NCI-H524 treated with DMSO at 0.1 percent for 48 hours (cell line): ENCODE measurements at regions not wholly inside any gene's neighbourhood (a gene's known extent, or its start where the extent isn't known, plus 50 kb on each side); places are given as distances from the start of the nearest gene placed in this dataset.
"Not testable (repeated sequence)": the region's sequence is repeated elsewhere in the genome, so short reads cannot be mapped to it uniquely, and the experiment has no call there.

Source experiments
- DNase-seq: peaks from one replicate; lab custom pipeline; 2025; lab: John Stamatoyannopoulos, UW

- DNase-seq, result no peak
Measured at GRCh38 chr15:63434576-63435186, 53.0 kb upstream of the CA12 start.

GRCh38 chr15:63435204-63435820 is 53.7 kb upstream of the CA12 start:
- DNase-seq, result no peak

GRCh38 chr15:63436341-63436740 is 54.7 kb upstream of the CA12 start:
- DNase-seq, result no peak

DNA sequence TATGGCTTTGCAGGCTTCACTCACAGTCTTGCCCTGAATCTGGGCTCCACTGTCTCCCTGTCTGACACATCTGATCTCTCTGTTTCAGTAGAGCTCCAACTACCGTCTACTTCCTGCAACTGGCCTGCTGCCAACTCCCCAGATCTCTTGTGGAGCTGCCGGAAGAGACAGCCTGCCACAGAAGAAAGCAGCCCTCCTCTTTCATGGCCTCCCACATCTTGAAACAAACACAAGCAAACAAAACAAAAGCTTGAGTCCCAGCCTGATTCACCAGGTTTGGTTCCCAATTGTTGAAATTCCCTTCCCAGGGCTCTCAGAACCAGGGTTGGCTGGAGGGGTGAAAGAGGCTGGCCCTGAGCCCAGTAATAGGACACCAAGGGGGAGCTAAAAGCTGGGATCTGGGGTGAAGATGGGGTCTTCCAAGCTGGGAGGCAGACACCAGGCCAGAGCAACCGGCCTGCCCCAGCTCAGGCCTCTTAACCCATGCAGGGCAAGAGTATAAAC is 55.3 kb upstream of the CA12 start:
- DNase-seq, result peak; percentile 3

DNA sequence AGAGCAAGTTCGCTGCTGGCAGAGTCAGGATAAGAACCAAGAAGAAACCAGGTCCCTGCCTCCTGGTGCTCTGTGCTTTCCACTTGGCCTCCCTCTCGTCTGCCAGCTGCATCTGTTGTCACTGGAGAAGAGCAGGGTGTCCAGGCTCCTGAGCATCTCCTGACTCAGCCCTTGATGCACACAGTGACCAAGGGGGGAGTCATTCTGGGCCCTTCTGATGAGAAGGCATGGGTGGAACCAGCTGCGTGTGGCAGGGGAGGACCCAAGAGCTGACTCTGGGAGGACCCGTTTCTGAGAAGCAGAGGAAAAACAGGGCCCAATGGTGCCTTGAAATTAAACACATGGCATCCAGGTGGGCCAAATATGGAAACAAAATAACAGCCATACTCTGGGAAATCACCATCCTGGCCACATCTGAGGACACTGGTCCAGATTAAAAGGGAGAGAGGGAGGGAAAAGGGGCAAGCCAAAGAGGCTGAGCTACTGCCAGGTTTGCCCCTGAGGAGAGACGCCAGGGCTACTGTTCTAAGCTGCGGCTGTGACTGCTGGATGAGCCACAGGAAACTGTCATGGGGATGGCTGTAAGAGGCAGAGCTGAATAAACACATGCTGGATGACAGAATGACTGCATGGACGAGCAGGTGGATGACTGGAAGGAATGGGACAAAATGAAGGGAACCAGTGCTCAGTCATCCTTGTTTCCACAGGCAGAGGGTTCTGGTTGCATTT is 58.1 kb upstream of the CA12 start:
- DNase-seq, result no peak

- no peak for DNase-seq
Measured at GRCh38 chr15:63440265-63440648, 58.6 kb upstream of the CA12 start.

DNA sequence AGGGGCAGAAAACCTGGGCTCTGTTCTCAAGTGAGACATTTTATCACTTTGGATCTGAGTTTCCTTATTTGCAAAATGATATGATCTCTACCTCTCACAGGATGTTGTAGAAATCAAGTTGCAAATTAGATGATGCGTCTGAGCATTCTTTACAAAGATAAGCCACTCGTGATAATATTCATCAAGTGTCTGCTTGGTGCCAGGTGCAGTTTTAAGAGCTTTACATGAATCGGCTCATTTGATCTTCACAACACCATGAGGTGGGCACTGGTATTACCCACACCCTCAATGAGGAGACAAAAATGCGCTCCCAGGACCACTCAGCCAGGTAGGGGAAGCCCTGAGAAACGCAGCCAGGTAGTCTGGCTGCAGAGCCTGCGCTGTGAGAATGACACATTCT is 59.1 kb upstream of the CA12 start:
- DNase-seq, result no peak

DNA sequence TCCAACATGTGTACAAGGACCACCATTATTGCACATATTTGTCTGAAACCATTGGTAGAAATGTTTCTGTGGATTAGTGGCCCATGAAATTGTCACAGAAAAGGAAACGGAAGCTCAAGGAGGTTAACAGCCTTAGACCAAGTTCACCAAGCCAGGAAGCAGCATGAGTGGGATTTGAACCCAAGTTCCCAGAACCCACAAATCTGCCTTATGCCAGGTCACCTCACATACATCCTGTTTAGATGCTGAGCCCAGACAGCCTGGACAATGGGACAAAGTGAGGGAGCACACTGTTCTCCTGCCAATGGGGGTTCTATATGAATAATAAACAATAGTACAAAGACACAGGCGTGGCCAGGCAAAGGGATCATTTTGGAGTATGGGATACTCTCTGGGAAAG is 59.6 kb upstream of the CA12 start:
- no peak for DNase-seq

GRCh38 chr15:63442080-63442479 is 60.4 kb upstream of the CA12 start:
- no peak for DNase-seq

DNA sequence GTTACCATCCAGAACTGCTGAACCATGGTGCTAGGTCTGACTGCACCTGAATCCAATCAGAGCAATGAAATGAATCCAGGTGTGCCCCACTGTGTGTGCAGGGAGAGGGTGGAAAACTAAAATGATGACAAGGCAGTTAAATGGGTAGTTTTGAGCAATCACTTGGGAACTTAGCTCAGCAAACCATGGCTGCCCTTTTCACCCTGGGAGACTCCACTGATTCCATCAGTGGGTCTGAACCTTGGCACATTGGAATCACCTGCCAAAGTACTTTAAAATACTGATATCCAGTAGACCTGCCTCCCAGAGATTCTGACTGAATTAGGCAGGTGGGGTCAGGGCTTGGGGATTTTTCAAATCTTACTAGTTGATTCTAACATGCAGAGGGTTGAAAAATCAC is 59.8 kb upstream of the USP3 start:
- DNase-seq, result no peak

DNA sequence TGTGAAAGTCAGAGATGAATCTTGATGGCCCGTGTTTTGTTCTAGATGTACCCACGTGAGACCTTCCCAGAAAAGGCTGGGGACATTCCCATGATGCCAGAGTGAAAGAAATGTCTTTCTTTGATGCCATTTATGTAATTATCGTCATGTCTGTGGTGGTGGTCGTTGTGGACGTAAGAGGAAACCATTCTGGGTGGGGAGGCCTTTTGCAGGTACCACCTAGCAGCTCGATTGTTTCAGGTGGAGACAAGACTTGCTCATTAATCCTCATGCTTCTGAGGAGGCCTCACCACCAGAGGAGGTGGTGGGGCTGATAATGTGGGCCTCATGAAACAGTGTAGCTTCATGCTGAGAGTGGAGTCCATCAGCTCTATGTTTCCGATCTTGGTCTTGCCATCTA is 58.1 kb upstream of the USP3 start:
- DNase-seq, result no peak

- no peak for DNase-seq
Measured at GRCh38 chr15:63447017-63447676, 57.2 kb upstream of the USP3 start.

- no peak for DNase-seq
Measured at GRCh38 chr15:63448266-63448665, 56.1 kb upstream of the USP3 start.

- DNase-seq, result not testable (repeated sequence)
Measured at GRCh38 chr15:63448872-63449555, 55.4 kb upstream of the USP3 start.

DNA sequence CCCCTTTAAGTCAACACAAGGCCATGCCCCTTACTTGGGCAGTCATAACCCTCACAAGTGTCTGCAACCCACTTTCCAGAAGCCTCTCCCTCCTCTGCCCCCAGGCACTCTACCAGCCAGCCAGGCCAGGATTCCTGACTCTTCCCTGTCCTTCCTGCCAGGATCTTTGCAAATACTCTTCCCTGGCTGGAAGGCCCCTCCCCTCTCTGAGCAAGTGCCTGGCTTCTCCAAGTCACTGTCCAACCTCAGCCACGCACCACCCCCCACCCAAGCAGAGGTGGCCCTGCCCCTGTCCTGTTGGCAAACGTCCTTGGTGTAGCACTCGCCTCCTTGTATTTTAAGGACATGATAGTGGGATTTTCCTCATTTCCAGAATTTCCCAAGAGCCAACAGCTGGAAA is 54.7 kb upstream of the USP3 start:
- DNase-seq, result no peak

DNA sequence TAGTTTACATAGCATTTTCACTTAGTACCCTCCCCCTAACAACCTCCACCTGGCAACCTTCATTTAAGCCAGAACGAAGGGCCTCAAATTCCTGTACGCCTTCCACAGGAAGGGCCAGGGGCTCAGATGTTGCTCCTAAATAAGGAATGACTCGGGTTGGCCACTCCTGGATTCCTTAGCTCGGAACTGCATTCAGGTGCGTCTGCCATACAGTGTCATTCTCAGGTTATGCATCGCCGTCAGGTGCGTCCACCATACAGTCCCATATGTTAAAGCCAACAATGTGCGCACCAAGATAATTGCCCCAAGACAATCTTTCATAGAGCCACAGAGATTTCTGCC is 53.5 kb upstream of the USP3 start:
- DNase-seq, result no peak

- no peak for DNase-seq
Measured at GRCh38 chr15:63451671-63452315, 52.6 kb upstream of the USP3 start.

DNA sequence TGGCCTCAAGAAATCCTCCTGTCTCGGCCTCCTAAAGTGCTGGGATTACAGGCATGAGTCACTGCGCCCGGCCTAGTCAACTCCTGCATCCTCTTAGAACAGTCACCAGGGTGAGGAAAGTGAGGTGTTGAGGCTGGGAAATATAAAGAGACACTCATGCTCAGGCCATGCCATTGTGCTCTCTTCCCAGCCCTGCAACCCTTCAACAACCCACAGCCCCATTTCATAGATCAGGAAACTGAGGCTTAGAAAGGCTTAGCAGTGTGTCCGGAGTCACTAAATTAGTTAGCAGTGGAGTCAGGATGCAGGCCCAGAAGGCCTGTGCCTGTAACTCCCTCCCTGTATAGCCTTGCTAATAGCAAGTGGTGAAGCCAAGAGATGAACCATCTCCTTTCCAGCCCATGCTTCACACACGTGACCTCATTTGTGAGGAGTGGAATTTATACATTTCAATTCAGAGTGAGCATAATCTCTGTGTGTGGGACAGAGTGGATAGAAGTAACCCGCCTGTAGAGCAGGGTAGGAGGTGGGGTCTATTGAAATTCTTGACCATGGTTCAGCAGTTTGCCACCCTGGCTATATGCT is 51.7 kb upstream of the USP3 start:
- no peak for DNase-seq

GRCh38 chr15:63453186-63453905 is 51.0 kb upstream of the USP3 start:
- no peak for DNase-seq

DNA sequence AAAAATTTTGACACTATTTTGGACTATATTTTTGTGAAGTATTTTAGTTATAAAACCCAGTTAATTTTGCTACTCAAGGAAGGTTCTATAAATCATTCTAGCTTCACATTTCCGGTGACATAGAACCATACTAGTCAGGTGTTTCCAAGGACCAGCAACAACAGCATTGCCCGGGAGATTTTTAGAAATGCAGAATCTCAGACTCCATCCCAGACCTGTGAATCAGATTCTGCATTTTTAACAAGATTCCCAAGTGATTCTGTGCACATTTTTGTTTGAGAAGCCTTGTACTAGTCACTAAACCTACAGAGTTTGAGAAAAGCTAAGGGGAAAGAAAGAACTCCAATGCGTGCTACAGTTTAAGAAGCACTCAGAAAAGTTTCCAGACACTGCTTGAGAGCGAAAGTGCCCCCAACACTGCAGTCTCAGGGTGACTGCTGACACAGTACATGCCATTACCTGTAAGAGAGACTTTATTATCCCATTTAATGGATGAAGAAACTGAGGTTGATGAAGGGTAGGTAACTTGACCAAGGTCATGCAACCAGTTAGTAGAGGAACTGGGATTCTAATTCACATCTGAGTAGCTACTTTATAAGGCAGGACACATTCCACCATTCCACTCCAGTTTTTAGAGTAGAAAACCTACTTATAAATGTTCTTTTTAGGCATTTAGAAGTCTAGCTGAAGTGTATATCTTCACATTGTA is 49.7 kb upstream of the USP3 start:
- no peak for DNase-seq
